GM13977 (cell line): ENCODE measurements at regions not wholly inside any gene's neighbourhood (a gene's known extent, or its start where the extent isn't known, plus 50 kb on each side); places are given as distances from the start of the nearest gene placed in this dataset.

Experiments used
- DNase-seq: peaks from one replicate; pipeline ENCODE4 v3.0.0; 2012; ENCODE audit warnings: low spot score
- in situ Hi-C: fragments of 300-500 bp; cut with MboI; formaldehyde crosslinking; loops from one replicate; pipeline ENCODE4 v1.12.0; 2022; ENCODE audit warnings: low sequenced_read_pairs, low pct_unique_long_range_greater_than_20kb, mixed read lengths, inconsistent platforms; ENCODE audit not compliant: unreplicated experiment
- TF ChIP-seq, protein P1 (sequence below): IDR thresholded peaks from 2 replicates; pipeline ENCODE4 v1.5.1; 2012; ENCODE audit warnings: mild to moderate bottlenecking, control low read depth; ENCODE audit not compliant: insufficient read depth; ENCODE audit errors: extremely low read depth, missing control alignments

DNA sequence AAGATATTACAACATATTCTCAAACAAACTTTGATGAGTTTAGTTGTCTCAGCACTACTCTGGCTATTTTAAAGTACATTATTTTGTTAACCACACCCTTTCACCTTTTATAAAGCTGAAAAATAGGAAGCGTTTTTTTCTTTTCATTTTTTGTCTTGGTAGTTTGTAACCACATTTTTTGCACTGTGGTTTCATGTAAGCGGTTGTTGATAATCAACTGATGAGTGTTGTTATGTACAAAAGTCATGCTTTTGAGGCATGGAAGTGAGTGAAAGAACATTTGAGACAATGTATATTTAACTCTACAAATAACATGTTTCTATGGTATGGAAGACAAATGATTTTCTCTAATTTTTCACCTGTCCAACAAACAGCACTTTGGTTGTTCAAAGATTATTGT, 52.1 kb upstream of the ATP2B1 start:
- in situ Hi-C loops, result no loop called here
- TF ChIP-seq, protein P1, sequence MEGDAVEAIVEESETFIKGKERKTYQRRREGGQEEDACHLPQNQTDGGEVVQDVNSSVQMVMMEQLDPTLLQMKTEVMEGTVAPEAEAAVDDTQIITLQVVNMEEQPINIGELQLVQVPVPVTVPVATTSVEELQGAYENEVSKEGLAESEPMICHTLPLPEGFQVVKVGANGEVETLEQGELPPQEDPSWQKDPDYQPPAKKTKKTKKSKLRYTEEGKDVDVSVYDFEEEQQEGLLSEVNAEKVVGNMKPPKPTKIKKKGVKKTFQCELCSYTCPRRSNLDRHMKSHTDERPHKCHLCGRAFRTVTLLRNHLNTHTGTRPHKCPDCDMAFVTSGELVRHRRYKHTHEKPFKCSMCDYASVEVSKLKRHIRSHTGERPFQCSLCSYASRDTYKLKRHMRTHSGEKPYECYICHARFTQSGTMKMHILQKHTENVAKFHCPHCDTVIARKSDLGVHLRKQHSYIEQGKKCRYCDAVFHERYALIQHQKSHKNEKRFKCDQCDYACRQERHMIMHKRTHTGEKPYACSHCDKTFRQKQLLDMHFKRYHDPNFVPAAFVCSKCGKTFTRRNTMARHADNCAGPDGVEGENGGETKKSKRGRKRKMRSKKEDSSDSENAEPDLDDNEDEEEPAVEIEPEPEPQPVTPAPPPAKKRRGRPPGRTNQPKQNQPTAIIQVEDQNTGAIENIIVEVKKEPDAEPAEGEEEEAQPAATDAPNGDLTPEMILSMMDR, result no peak

More for the DNA sequence above, 52.1 kb upstream of the ATP2B1 start:
- DNase-seq, result no peak
